Right lobe of liver (tissue), 4 donors: ENCODE measurements at regions not wholly inside any gene's neighbourhood (a gene's known extent, or its start where the extent isn't known, plus 50 kb on each side); places are given as distances from the start of the nearest gene placed in this dataset.

Experiments used
- POLR2A ChIP-seq: fragments of 450-650 bp; IDR thresholded peaks from one replicate; pipeline ENCODE4 v1.6.1; 2017; ENCODE audit warnings: antibody characterized with exemption, mild to moderate bottlenecking
- TF ChIP-seq, protein P1 (sequence below), 4 donors: fragments of 200-600 bp in 3 of 4; fragments of 450-650 bp in 1 of 4; IDR thresholded peaks; one replicate each; pipeline versions ENCODE4 v1.5.1 to v1.8.0; 2016 to 2022; ENCODE audit warnings: antibody characterized with exemption in 4 of 4, mild to moderate bottlenecking in 2 of 4
- donor health status: DM: no; HTN: no; CAD: no.
- donor health status: DM: no; HTN: no; CAD: no.
- donor health status: DM: no; HTN: yes; CAD: no.

- TF ChIP-seq, protein P1, sequence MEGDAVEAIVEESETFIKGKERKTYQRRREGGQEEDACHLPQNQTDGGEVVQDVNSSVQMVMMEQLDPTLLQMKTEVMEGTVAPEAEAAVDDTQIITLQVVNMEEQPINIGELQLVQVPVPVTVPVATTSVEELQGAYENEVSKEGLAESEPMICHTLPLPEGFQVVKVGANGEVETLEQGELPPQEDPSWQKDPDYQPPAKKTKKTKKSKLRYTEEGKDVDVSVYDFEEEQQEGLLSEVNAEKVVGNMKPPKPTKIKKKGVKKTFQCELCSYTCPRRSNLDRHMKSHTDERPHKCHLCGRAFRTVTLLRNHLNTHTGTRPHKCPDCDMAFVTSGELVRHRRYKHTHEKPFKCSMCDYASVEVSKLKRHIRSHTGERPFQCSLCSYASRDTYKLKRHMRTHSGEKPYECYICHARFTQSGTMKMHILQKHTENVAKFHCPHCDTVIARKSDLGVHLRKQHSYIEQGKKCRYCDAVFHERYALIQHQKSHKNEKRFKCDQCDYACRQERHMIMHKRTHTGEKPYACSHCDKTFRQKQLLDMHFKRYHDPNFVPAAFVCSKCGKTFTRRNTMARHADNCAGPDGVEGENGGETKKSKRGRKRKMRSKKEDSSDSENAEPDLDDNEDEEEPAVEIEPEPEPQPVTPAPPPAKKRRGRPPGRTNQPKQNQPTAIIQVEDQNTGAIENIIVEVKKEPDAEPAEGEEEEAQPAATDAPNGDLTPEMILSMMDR (IDR thresholded peaks at IDR 0.05), result no peak
- TF ChIP-seq POLR2A, result no peak
Observed at GRCh38 chr1:14369526-14370213, 228.8 kb upstream of the KAZN start.
